ENCODE measurements at regions not wholly inside any gene's neighbourhood (a gene's known extent, or its start where the extent isn't known, plus 50 kb on each side); places are given as distances from the start of the nearest gene placed in this dataset.

- no peak overlapping the region for H3K27ac Mint-ChIP-seq (ENCODE audit: unreplicated experiment)
Measured at GRCh38 chr2:220528180-220528675, 900.8 kb downstream of the SLC4A3 start.

GRCh38 chr2:220531216-220531615 lies 903.8 kb downstream of the SLC4A3 start:
- H3K36me3 Mint-ChIP-seq (ENCODE audit: low read depth, unreplicated experiment): no peaks in the 10 kb centered on the region
- H3K27me3 ChIP-seq (ENCODE audit: insufficient read depth, low read length): no peaks in the 10 kb centered on the region
- no peak overlapping the region for H3K27ac Mint-ChIP-seq (ENCODE audit: unreplicated experiment)
- H3K9ac ChIP-seq (ENCODE audit: low read length): no peak overlapping the region
- H3K27me3 Mint-ChIP-seq (ENCODE audit: low read depth, unreplicated experiment): no peaks in the 10 kb centered on the region
- no peaks in the 10 kb centered on the region for H4K20me1 ChIP-seq (ENCODE audit: insufficient read depth, low read length)
- FAIRE-seq (no peak), DNase-seq (ENCODE audit: low read depth) (no peak)
- no peak overlapping the region for H3K27ac ChIP-seq (ENCODE audit: low read depth, low read length)
- TF ChIP-seq EZH2 (IDR thresholded peaks at IDR 0.05; ENCODE audit: insufficient read depth, low read length) (no peak), CTCF (IDR thresholded peaks at IDR 0.05; ENCODE audit: insufficient read depth, low read depth, low read length) (no peak)
- no peak overlapping the region for H2AFZ ChIP-seq (ENCODE audit: low read depth, low read length)
- H3K4me3 ChIP-seq (ENCODE audit: insufficient read depth, low read depth, low read length): no peak overlapping the region
- no peaks in the 10 kb centered on the region for H3K9me3 ChIP-seq (ENCODE audit: insufficient read depth, low read depth, low read length)
- peaks cover 6% of the 10 kb centered on the region for H3K4me1 Mint-ChIP-seq (ENCODE audit: low read depth, unreplicated experiment)
- peaks cover 11% of the 10 kb centered on the region for H3K9me3 Mint-ChIP-seq (ENCODE audit: unreplicated experiment)
- H3K4me2 ChIP-seq (ENCODE audit: low read length): no peak overlapping the region
- no peaks in the 10 kb centered on the region for H3K36me3 ChIP-seq (ENCODE audit: insufficient read depth, low read length)
- no peak overlapping the region for H3K4me3 Mint-ChIP-seq (ENCODE audit: unreplicated experiment)
- H3K79me2 ChIP-seq (ENCODE audit: insufficient read depth, low read length): no peaks in the 10 kb centered on the region
- H3K4me1 ChIP-seq (ENCODE audit: insufficient read depth, low read length): no peaks in the 10 kb centered on the region

More at GRCh38 chr2:220528180-220528675, 900.8 kb downstream of the SLC4A3 start:
- H4K20me1 ChIP-seq (ENCODE audit: insufficient read depth, low read length): no peaks in the 10 kb centered on the region
- no peak for FAIRE-seq
- Mint-ChIP-seq H3K36me3 (ENCODE audit: low read depth, unreplicated experiment) (no peaks in the 10 kb centered on the region), H3K4me3 (ENCODE audit: unreplicated experiment) (no peak overlapping the region), H3K27me3 (ENCODE audit: low read depth, unreplicated experiment) (no peaks in the 10 kb centered on the region), H3K9me3 (ENCODE audit: unreplicated experiment) (peaks cover 8% of the 10 kb centered on the region), H3K4me1 (ENCODE audit: low read depth, unreplicated experiment) (peaks cover under 1% of the 10 kb centered on the region)
- no peak overlapping the region for H3K9ac ChIP-seq (ENCODE audit: low read length)
- no peaks in the 10 kb centered on the region for H3K9me3 ChIP-seq (ENCODE audit: insufficient read depth, low read depth, low read length)
- no peaks in the 10 kb centered on the region for H3K36me3 ChIP-seq (ENCODE audit: insufficient read depth, low read length)
- no peak overlapping the region for H3K27ac ChIP-seq (ENCODE audit: low read depth, low read length)
- no peaks in the 10 kb centered on the region for H3K4me1 ChIP-seq (ENCODE audit: insufficient read depth, low read length)
- peak; percentile 54 for DNase-seq (ENCODE audit: low read depth)
- no peaks in the 10 kb centered on the region for H3K79me2 ChIP-seq (ENCODE audit: insufficient read depth, low read length)
- H3K4me3 ChIP-seq (ENCODE audit: insufficient read depth, low read depth, low read length): no peak overlapping the region
- no peak overlapping the region for H2AFZ ChIP-seq (ENCODE audit: low read depth, low read length)
- H3K4me2 ChIP-seq (ENCODE audit: low read length): no peak overlapping the region
- TF ChIP-seq EZH2 (IDR thresholded peaks at IDR 0.05; ENCODE audit: insufficient read depth, low read length) (no peak), CTCF (IDR thresholded peaks at IDR 0.05; ENCODE audit: insufficient read depth, low read depth, low read length) (no peak)
- no peaks in the 10 kb centered on the region for H3K27me3 ChIP-seq (ENCODE audit: insufficient read depth, low read length)

GRCh38 chr2:220533485-220533884 lies 906.1 kb downstream of the SLC4A3 start:
- H3K9me3 ChIP-seq (ENCODE audit: insufficient read depth, low read depth, low read length): no peaks in the 10 kb centered on the region
- H3K4me3 ChIP-seq (ENCODE audit: insufficient read depth, low read depth, low read length): no peak overlapping the region
- no peaks in the 10 kb centered on the region for H3K79me2 ChIP-seq (ENCODE audit: insufficient read depth, low read length)
- no peak overlapping the region for H3K4me2 ChIP-seq (ENCODE audit: low read length)
- Mint-ChIP-seq H3K27ac (ENCODE audit: unreplicated experiment) (no peak overlapping the region), H3K27me3 (ENCODE audit: low read depth, unreplicated experiment) (no peaks in the 10 kb centered on the region), H3K9me3 (ENCODE audit: unreplicated experiment) (peaks cover 11% of the 10 kb centered on the region), H3K4me1 (ENCODE audit: low read depth, unreplicated experiment) (peaks cover 6% of the 10 kb centered on the region), H3K4me3 (ENCODE audit: unreplicated experiment) (no peak overlapping the region), H3K36me3 (ENCODE audit: low read depth, unreplicated experiment) (no peaks in the 10 kb centered on the region)
- H2AFZ ChIP-seq (ENCODE audit: low read depth, low read length): no peak overlapping the region
- no peaks in the 10 kb centered on the region for H4K20me1 ChIP-seq (ENCODE audit: insufficient read depth, low read length)
- H3K36me3 ChIP-seq (ENCODE audit: insufficient read depth, low read length): no peaks in the 10 kb centered on the region
- peak; percentile 55 for DNase-seq (ENCODE audit: low read depth)
- H3K4me1 ChIP-seq (ENCODE audit: insufficient read depth, low read length): no peaks in the 10 kb centered on the region
- H3K9ac ChIP-seq (ENCODE audit: low read length): no peak overlapping the region
- H3K27ac ChIP-seq (ENCODE audit: low read depth, low read length): no peak overlapping the region
- peak; percentile 50 for FAIRE-seq
- TF ChIP-seq CTCF (IDR thresholded peaks at IDR 0.05; ENCODE audit: insufficient read depth, low read depth, low read length) (no peak), EZH2 (IDR thresholded peaks at IDR 0.05; ENCODE audit: insufficient read depth, low read length) (no peak)
- H3K27me3 ChIP-seq (ENCODE audit: insufficient read depth, low read length): no peaks in the 10 kb centered on the region
